ENCODE measurements at regions not wholly inside any gene's neighbourhood (a gene's known extent, or its start where the extent isn't known, plus 50 kb on each side); places are given as distances from the start of the nearest gene placed in this dataset.

- no peak for DNase-seq (ENCODE audit: low read depth)
Measured at GRCh38 chr12:39125566-39125965, 220.2 kb upstream of the CPNE8 start.

GRCh38 chr12:39124768-39125167 is 219.4 kb upstream of the CPNE8 start:
- DNase-seq (ENCODE audit: low read depth), result no peak

- DNase-seq (ENCODE audit: low read depth), result no peak
Measured at GRCh38 chr12:39123580-39124253, 218.3 kb upstream of the CPNE8 start.

GRCh38 chr12:39122562-39123204 is 217.3 kb upstream of the CPNE8 start:
- DNase-seq (ENCODE audit: low read depth), result no peak

GRCh38 chr12:39116861-39117260 is 211.5 kb upstream of the CPNE8 start:
- no peak for DNase-seq (ENCODE audit: low read depth)

GRCh38 chr12:39112064-39112463 is 206.7 kb upstream of the CPNE8 start:
- no peak for DNase-seq (ENCODE audit: low read depth)

- DNase-seq (ENCODE audit: low read depth), result no peak
Measured at GRCh38 chr12:39105111-39105510, 199.7 kb upstream of the CPNE8 start.

- DNase-seq (ENCODE audit: low read depth), result peak; percentile 31
Measured at GRCh38 chr12:39103552-39104165, 198.3 kb upstream of the CPNE8 start.

- no peak for DNase-seq (ENCODE audit: low read depth)
Measured at GRCh38 chr12:39102474-39103209, 197.3 kb upstream of the CPNE8 start.

- DNase-seq (ENCODE audit: low read depth), result no peak
Measured at GRCh38 chr12:39095636-39096330, 190.4 kb upstream of the CPNE8 start.

GRCh38 chr12:39081910-39082309 is 176.5 kb upstream of the CPNE8 start:
- DNase-seq (ENCODE audit: low read depth), result no peak

- DNase-seq (ENCODE audit: low read depth), result no peak
Measured at GRCh38 chr12:39077226-39077625, 171.8 kb upstream of the CPNE8 start.

GRCh38 chr12:39074063-39074462 is 168.7 kb upstream of the CPNE8 start:
- no peak for DNase-seq (ENCODE audit: low read depth)

- DNase-seq (ENCODE audit: low read depth), result no peak
Measured at GRCh38 chr12:39072658-39073057, 167.3 kb upstream of the CPNE8 start.

GRCh38 chr12:39071611-39072010 is 166.2 kb upstream of the CPNE8 start:
- no peak for DNase-seq (ENCODE audit: low read depth)

- no peak for DNase-seq (ENCODE audit: low read depth)
Measured at GRCh38 chr12:39070775-39071174, 165.4 kb upstream of the CPNE8 start.

- no peak for DNase-seq (ENCODE audit: low read depth)
Measured at GRCh38 chr12:39065455-39065854, 160.1 kb upstream of the CPNE8 start.

- DNase-seq (ENCODE audit: low read depth), result no peak
Measured at GRCh38 chr12:39064708-39065107, 159.3 kb upstream of the CPNE8 start.

- DNase-seq (ENCODE audit: low read depth), result no peak
Measured at GRCh38 chr12:39062266-39062996, 157.0 kb upstream of the CPNE8 start.

GRCh38 chr12:39061576-39061975 is 156.2 kb upstream of the CPNE8 start:
- no peak for DNase-seq (ENCODE audit: low read depth)

GRCh38 chr12:39048395-39048794 is 143.0 kb upstream of the CPNE8 start:
- no peak for DNase-seq (ENCODE audit: low read depth)

All from CMK (cell line).